ENCODE measurements at regions not wholly inside any gene's neighbourhood (a gene's known extent, or its start where the extent isn't known, plus 50 kb on each side); places are given as distances from the start of the nearest gene placed in this dataset.

- H3K4me1 ChIP-seq (ENCODE audit: control insufficient read depth, insufficient read depth, low read length, poor library complexity, severe bottlenecking) = peaks cover 6% of the 10 kb centered on the region
- WGBS, 2 experiments (ENCODE audit: insufficient coverage in 2 of 2) = 90% methylated on average over 1 of the region's 1 CpG; no CpG with 5 or more reads in 1 of the 2 experiments
- H3K27ac ChIP-seq (ENCODE audit: low read depth, low read length, severe bottlenecking) = no peak overlapping the region
- H3K4me3 ChIP-seq (ENCODE audit: extremely low read depth, insufficient read depth, low read length, poor library complexity, severe bottlenecking) = no peak overlapping the region
- no peaks in the 10 kb centered on the region for H3K9me3 ChIP-seq (ENCODE audit: control insufficient read depth, low read length)
- H3K36me3 ChIP-seq (ENCODE audit: control insufficient read depth, insufficient read depth, low read length) = no peaks in the 10 kb centered on the region
Measured at GRCh38 chr18:6648581-6648980, 80.9 kb upstream of the ARHGAP28 start.

DNA sequence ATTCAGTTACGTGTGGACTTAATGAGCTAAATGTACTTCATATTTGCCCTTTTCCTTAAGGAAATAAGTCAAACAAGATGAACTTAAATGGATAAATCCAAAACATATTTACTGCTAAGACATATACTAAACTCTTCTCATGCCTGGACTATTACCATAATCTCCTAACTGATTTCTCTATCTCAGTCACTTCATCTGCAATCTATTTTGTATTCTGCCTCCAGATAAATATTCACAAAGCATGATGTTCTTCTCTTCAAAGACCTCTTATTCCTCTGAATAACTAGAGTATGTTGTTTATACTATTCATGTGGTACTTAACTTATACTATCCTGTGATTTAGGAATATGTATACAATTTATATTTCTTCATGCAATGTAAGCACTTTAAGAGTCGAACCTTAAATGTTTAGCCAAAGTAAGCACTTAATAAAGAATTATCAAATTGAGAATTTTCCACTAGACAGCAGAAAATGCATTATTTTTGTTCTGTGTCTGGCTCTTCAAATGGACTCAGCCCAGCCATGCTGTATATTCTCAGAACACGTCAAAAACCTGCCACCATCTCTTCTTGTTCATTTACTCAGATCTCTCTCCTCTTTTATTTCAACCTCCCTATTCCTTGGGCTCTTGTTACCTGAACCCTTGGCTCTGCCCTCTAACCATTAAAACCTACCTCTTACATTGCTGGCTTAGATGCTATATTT, 79.9 kb upstream of the ARHGAP28 start:
- Histone ChIP-seq H3K9me3 (ENCODE audit: control insufficient read depth, low read length) (no peaks in the 10 kb centered on the region), H3K4me3 (ENCODE audit: extremely low read depth, insufficient read depth, low read length, poor library complexity, severe bottlenecking) (no peak overlapping the region), H3K36me3 (ENCODE audit: control insufficient read depth, insufficient read depth, low read length) (no peaks in the 10 kb centered on the region), H3K4me1 (ENCODE audit: control insufficient read depth, insufficient read depth, low read length, poor library complexity, severe bottlenecking) (peaks cover 6% of the 10 kb centered on the region), H3K27ac (ENCODE audit: low read depth, low read length, severe bottlenecking) (no peak overlapping the region)
- WGBS, 2 experiments (ENCODE audit: insufficient coverage in 2 of 2) = 80 to 85% methylated on average over 1 of the region's 3 CpGs

DNA sequence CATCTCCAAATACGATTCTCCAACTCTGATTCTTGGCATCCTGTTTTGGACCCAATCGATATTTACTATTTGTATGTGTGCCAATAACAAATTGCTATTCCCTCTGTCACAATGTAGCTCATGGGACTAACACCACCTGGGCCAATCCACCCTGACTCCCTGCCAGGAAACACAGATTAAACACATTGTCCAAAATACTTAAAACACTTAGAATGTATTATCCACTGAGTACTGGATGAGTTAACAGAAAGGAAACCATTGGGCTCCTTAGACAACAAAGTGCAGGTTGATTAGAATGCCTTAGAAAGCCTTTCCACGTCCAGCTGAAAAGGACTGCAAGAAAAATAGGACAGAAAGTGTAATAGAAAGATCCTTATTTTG, 79.4 kb upstream of the ARHGAP28 start:
- Histone ChIP-seq H3K9me3 (ENCODE audit: control insufficient read depth, low read length) (no peaks in the 10 kb centered on the region), H3K36me3 (ENCODE audit: control insufficient read depth, insufficient read depth, low read length) (no peaks in the 10 kb centered on the region), H3K4me1 (ENCODE audit: control insufficient read depth, insufficient read depth, low read length, poor library complexity, severe bottlenecking) (peaks cover 6% of the 10 kb centered on the region), H3K27ac (ENCODE audit: low read depth, low read length, severe bottlenecking) (no peak overlapping the region), H3K4me3 (ENCODE audit: extremely low read depth, insufficient read depth, low read length, poor library complexity, severe bottlenecking) (no peak overlapping the region)
- WGBS, 2 experiments (ENCODE audit: insufficient coverage in 2 of 2) = 61 to 80% methylated on average over 1 to 2 of the region's 3 CpGs

DNA sequence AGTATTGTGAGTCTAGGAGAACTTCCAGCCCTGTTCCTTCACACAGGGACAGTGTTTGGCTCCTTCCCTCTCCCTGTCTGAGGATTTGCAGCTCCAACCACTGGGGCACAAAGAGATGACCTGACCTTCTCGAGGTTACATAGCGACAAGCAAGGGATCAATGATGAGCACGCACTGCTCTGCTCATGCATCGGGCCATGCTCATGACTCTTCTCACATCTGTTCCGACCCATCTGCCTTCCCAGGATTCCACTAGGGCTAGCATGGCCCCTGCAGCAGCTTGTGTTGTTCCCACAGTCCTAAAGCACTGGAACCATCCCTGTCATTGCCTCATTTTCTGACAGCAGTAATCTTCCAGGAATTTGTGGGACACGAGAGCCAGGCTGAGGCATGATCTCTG, 78.8 kb upstream of the ARHGAP28 start:
- Histone ChIP-seq H3K4me1 (ENCODE audit: control insufficient read depth, insufficient read depth, low read length, poor library complexity, severe bottlenecking) (peaks cover 6% of the 10 kb centered on the region), H3K9me3 (ENCODE audit: control insufficient read depth, low read length) (no peaks in the 10 kb centered on the region), H3K4me3 (ENCODE audit: extremely low read depth, insufficient read depth, low read length, poor library complexity, severe bottlenecking) (no peak overlapping the region), H3K36me3 (ENCODE audit: control insufficient read depth, insufficient read depth, low read length) (no peaks in the 10 kb centered on the region), H3K27ac (ENCODE audit: low read depth, low read length, severe bottlenecking) (no peak overlapping the region)
- WGBS, 2 experiments (ENCODE audit: insufficient coverage in 2 of 2) = 73 to 77% methylated on average over 6 of the region's 6 CpGs

- H3K4me3 ChIP-seq (ENCODE audit: extremely low read depth, insufficient read depth, low read length, poor library complexity, severe bottlenecking) = no peak overlapping the region
- no peak overlapping the region for H3K27ac ChIP-seq (ENCODE audit: low read depth, low read length, severe bottlenecking)
- H3K9me3 ChIP-seq (ENCODE audit: control insufficient read depth, low read length) = no peaks in the 10 kb centered on the region
- no peaks in the 10 kb centered on the region for H3K36me3 ChIP-seq (ENCODE audit: control insufficient read depth, insufficient read depth, low read length)
- no peaks in the 10 kb centered on the region for H3K4me1 ChIP-seq (ENCODE audit: control insufficient read depth, insufficient read depth, low read length, poor library complexity, severe bottlenecking)
Measured at GRCh38 chr18:6652098-6652497, 77.4 kb upstream of the ARHGAP28 start.

GRCh38 chr18:6653880-6654279, 75.6 kb upstream of the ARHGAP28 start:
- Histone ChIP-seq H3K36me3 (ENCODE audit: control insufficient read depth, insufficient read depth, low read length) (no peaks in the 10 kb centered on the region), H3K27ac (ENCODE audit: low read depth, low read length, severe bottlenecking) (no peak overlapping the region), H3K4me1 (ENCODE audit: control insufficient read depth, insufficient read depth, low read length, poor library complexity, severe bottlenecking) (no peaks in the 10 kb centered on the region), H3K9me3 (ENCODE audit: control insufficient read depth, low read length) (no peaks in the 10 kb centered on the region), H3K4me3 (ENCODE audit: extremely low read depth, insufficient read depth, low read length, poor library complexity, severe bottlenecking) (no peak overlapping the region)
- 88 to 94% methylated on average over 2 of the region's 2 CpGs for WGBS, 2 experiments (ENCODE audit: insufficient coverage in 2 of 2)

GRCh38 chr18:6659963-6660725, 69.4 kb upstream of the ARHGAP28 start:
- peaks cover 3% of the 10 kb centered on the region for H3K4me1 ChIP-seq (ENCODE audit: control insufficient read depth, insufficient read depth, low read length, poor library complexity, severe bottlenecking)
- no peak overlapping the region for H3K27ac ChIP-seq (ENCODE audit: low read depth, low read length, severe bottlenecking)
- H3K9me3 ChIP-seq (ENCODE audit: control insufficient read depth, low read length) = no peaks in the 10 kb centered on the region
- H3K36me3 ChIP-seq (ENCODE audit: control insufficient read depth, insufficient read depth, low read length) = no peaks in the 10 kb centered on the region
- no peak overlapping the region for H3K4me3 ChIP-seq (ENCODE audit: extremely low read depth, insufficient read depth, low read length, poor library complexity, severe bottlenecking)
- 92 to 93% methylated on average over 3 to 4 of the region's 7 CpGs for WGBS, 2 experiments (ENCODE audit: insufficient coverage in 2 of 2)

DNA sequence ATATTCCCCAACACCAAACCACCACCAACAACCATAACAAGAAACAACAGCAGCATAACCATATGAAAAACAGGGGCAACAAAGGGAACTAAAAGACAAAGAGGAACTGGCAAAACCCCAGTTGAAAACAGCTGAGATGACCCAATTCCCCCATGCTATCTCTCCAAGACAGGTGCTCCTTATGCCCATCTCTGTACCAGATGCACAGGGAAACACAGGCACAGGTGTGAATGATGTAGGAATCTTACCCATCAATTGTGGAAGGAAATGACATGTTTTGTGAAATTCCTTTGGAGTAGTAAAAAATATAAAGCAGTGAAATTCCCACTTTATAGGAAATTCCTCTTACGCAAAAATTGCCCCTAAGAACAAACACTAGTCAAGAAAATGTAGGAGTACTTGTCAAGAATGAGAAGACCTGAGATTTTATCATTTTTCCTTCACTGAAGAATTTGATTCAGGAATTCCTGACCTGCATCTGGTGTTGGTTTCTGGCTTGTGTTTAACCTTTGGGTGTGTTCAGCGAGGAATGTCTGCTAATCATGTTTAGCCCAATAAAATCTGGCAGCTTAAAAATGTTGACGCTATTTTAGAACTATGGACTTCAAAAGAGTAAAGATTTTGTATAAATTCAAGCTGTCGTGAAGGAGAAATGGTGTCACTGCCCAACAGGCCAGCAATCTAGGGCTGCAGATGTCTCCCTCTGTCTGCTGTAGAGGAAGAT, 67.7 kb upstream of the ARHGAP28 start:
- no peak overlapping the region for H3K4me3 ChIP-seq (ENCODE audit: extremely low read depth, insufficient read depth, low read length, poor library complexity, severe bottlenecking)
- no peaks in the 10 kb centered on the region for H3K36me3 ChIP-seq (ENCODE audit: control insufficient read depth, insufficient read depth, low read length)
- H3K4me1 ChIP-seq (ENCODE audit: control insufficient read depth, insufficient read depth, low read length, poor library complexity, severe bottlenecking) = peaks cover 3% of the 10 kb centered on the region
- H3K27ac ChIP-seq (ENCODE audit: low read depth, low read length, severe bottlenecking) = peak overlapping the region; percentile 69
- 94% methylated on average over 2 to 3 of the region's 4 CpGs for WGBS, 2 experiments (ENCODE audit: insufficient coverage in 2 of 2)
- no peaks in the 10 kb centered on the region for H3K9me3 ChIP-seq (ENCODE audit: control insufficient read depth, low read length)

- no peaks in the 10 kb centered on the region for H3K9me3 ChIP-seq (ENCODE audit: control insufficient read depth, low read length)
- no peak overlapping the region for H3K27ac ChIP-seq (ENCODE audit: low read depth, low read length, severe bottlenecking)
- WGBS, 2 experiments (ENCODE audit: insufficient coverage in 2 of 2) = 100% methylated on average over 1 of the region's 3 CpGs
- H3K4me3 ChIP-seq (ENCODE audit: extremely low read depth, insufficient read depth, low read length, poor library complexity, severe bottlenecking) = no peak overlapping the region
- peaks cover 3% of the 10 kb centered on the region for H3K4me1 ChIP-seq (ENCODE audit: control insufficient read depth, insufficient read depth, low read length, poor library complexity, severe bottlenecking)
- no peaks in the 10 kb centered on the region for H3K36me3 ChIP-seq (ENCODE audit: control insufficient read depth, insufficient read depth, low read length)
Measured at GRCh38 chr18:6666012-6666685, 63.4 kb upstream of the ARHGAP28 start.

DNA sequence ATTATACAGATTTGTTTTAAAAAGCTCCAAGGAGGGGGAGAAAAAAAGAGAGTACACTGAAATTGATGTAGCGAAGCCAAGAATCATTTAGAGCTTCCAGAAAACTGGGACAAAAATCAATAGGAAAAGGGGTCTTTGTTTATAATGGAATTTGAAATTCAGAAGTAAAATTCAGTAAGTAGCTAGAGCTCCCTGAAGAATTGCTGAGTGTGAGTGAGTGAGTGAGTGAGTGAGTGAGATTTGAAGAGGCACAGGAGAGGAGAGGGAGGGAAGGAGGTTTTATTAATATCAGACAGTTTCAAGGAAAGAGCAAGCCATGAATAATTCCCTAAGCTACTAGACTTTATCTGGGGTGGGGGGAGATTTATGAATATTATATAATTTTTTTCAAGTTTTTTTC, 60.7 kb upstream of the ARHGAP28 start:
- H3K36me3 ChIP-seq (ENCODE audit: control insufficient read depth, insufficient read depth, low read length) = no peaks in the 10 kb centered on the region
- H3K4me3 ChIP-seq (ENCODE audit: extremely low read depth, insufficient read depth, low read length, poor library complexity, severe bottlenecking) = no peak overlapping the region
- WGBS, 2 experiments (ENCODE audit: insufficient coverage in 2 of 2) = 100% methylated on average over 1 of the region's 1 CpG
- no peak overlapping the region for H3K27ac ChIP-seq (ENCODE audit: low read depth, low read length, severe bottlenecking)
- H3K4me1 ChIP-seq (ENCODE audit: control insufficient read depth, insufficient read depth, low read length, poor library complexity, severe bottlenecking) = no peaks in the 10 kb centered on the region
- H3K9me3 ChIP-seq (ENCODE audit: control insufficient read depth, low read length) = no peaks in the 10 kb centered on the region
